GM12878 (cell line): ENCODE measurements at regions not wholly inside any gene's neighbourhood (a gene's known extent, or its start where the extent isn't known, plus 50 kb on each side); places are given as distances from the start of the nearest gene placed in this dataset.

Experiments used
- ATF7 ChIP-seq: fragments of 450-650 bp; IDR thresholded peaks from 2 replicates; pipeline ENCODE4 v1.6.1; 2016; ENCODE audit warnings: low read depth, mild to moderate bottlenecking
- BCL11A ChIP-seq: IDR thresholded peaks from 2 replicates; pipeline ENCODE4 v1.6.1; 2011; ENCODE audit warnings: low read depth, low read length
- BCL3 ChIP-seq: IDR thresholded peaks from 2 replicates; pipeline ENCODE4 v1.6.1; 2011; ENCODE audit warnings: borderline replicate concordance, low read depth, mild to moderate bottlenecking, moderate library complexity, low read length; ENCODE audit not compliant: insufficient read depth, poor library complexity, severe bottlenecking
- CEBPB ChIP-seq, 2 experiments: fragments of 150-350 bp in 1 of 2; IDR thresholded peaks; 2 replicates each; pipeline ENCODE4 v1.6.1; 2012 to 2014; ENCODE audit warnings: low read depth in 2 of 2, low read length in 2 of 2, borderline replicate concordance in 1 of 2, inconsistent platforms in 1 of 2
- E4F1 ChIP-seq: fragments of 450-650 bp; IDR thresholded peaks from 2 replicates; pipeline ENCODE4 v1.6.1; 2018; ENCODE audit warnings: borderline replicate concordance, mild to moderate bottlenecking; ENCODE audit not compliant: partially characterized antibody
- ESRRA ChIP-seq: IDR thresholded peaks from 2 replicates; pipeline ENCODE4 v1.6.1; 2012; ENCODE audit warnings: mild to moderate bottlenecking, low read length, improper control_type of control experiment
- FOXK2 ChIP-seq: fragments of 450-650 bp; IDR thresholded peaks from 2 replicates; pipeline ENCODE4 v1.6.1; 2017; ENCODE audit warnings: mild to moderate bottlenecking, moderate library complexity
- HCFC1 ChIP-seq: fragments of 150-350 bp; IDR thresholded peaks from 2 replicates; pipeline ENCODE4 v1.6.1; 2014; ENCODE audit warnings: low read length
- HDGF ChIP-seq: fragments of 450-650 bp; IDR thresholded peaks from 2 replicates; pipeline ENCODE4 v1.6.1; 2016; ENCODE audit warnings: antibody characterized with exemption
- JUND ChIP-seq: IDR thresholded peaks from 2 replicates; pipeline ENCODE4 v1.6.1; 2012; ENCODE audit warnings: low read depth, mild to moderate bottlenecking, low read length, improper control_type of control experiment, moderate library complexity
- MEF2A ChIP-seq: IDR thresholded peaks from 2 replicates; pipeline ENCODE4 v1.6.1; 2011; ENCODE audit warnings: low read depth, mild to moderate bottlenecking, low read length, moderate library complexity; ENCODE audit not compliant: insufficient read depth
- MTA2 ChIP-seq: fragments of 450-650 bp; IDR thresholded peaks from 2 replicates; pipeline ENCODE4 v1.6.1; 2016; ENCODE audit warnings: low read depth, mild to moderate bottlenecking, moderate library complexity
- MTA3 ChIP-seq: IDR thresholded peaks from 2 replicates; pipeline ENCODE4 v1.6.1; 2012; ENCODE audit warnings: low read length, inconsistent platforms, borderline replicate concordance
- MYC ChIP-seq: IDR thresholded peaks from 2 replicates; pipeline ENCODE4 v1.6.1; 2011; ENCODE audit warnings: mild to moderate bottlenecking, low read length, moderate library complexity, inconsistent platforms; ENCODE audit not compliant: insufficient read depth, insufficient replicate concordance, insufficient read length, severe bottlenecking
- NFIC ChIP-seq: IDR thresholded peaks from 2 replicates; pipeline ENCODE4 v1.6.1; 2012; ENCODE audit warnings: low read depth, mild to moderate bottlenecking, inconsistent platforms, low read length, moderate library complexity
- NR2C1 ChIP-seq: fragments of 450-650 bp; IDR thresholded peaks from 2 replicates; pipeline ENCODE4 v1.6.1; 2017; ENCODE audit warnings: antibody characterized with exemption, mild to moderate bottlenecking, moderate library complexity
- SKIL ChIP-seq: fragments of 450-650 bp; IDR thresholded peaks from 2 replicates; pipeline ENCODE4 v1.6.1; 2017; ENCODE audit warnings: mild to moderate bottlenecking, low read depth, inconsistent platforms; ENCODE audit not compliant: poor library complexity, severe bottlenecking
- SMAD1 ChIP-seq: fragments of 450-650 bp; IDR thresholded peaks from 2 replicates; pipeline ENCODE4 v1.6.1; 2018; ENCODE audit warnings: mild to moderate bottlenecking, low read depth; ENCODE audit not compliant: partially characterized antibody
- TARDBP ChIP-seq: IDR thresholded peaks from 2 replicates; pipeline ENCODE4 v1.6.1; 2016; ENCODE audit warnings: borderline replicate concordance
- TCF7 ChIP-seq: IDR thresholded peaks from 2 replicates; pipeline ENCODE4 v1.6.1; 2014; ENCODE audit warnings: antibody characterized with exemption, borderline replicate concordance
- ZBTB11 ChIP-seq: fragments of 450-650 bp; formaldehyde crosslinking; IDR thresholded peaks from 2 replicates; pipeline ENCODE4 v1.5.0; 2022; ENCODE audit warnings: mild to moderate bottlenecking, missing genetic modification characterization
- ZNF207 ChIP-seq: fragments of 450-650 bp; IDR thresholded peaks from 2 replicates; pipeline ENCODE4 v1.6.1; 2014; ENCODE audit warnings: antibody characterized with exemption, mild to moderate bottlenecking, borderline replicate concordance

- no peak for TF ChIP-seq HCFC1
- peak; percentile 59 for TF ChIP-seq NFIC
- TF ChIP-seq BCL11A = 0 out of 2 replicates have a peak, but pooled peaks have one; percentile 5
- TF ChIP-seq ATF7 = peak; percentile 52; the same call in 1 of the 2 replicates
- no peak for TF ChIP-seq FOXK2
- no peak for TF ChIP-seq ZNF207
- 0 out of 2 replicates have a peak, but pooled peaks have one; percentile 17 for TF ChIP-seq TCF7
- no peak for TF ChIP-seq TARDBP
- no peak for TF ChIP-seq BCL3
- peak; percentile 57 for TF ChIP-seq SKIL
- TF ChIP-seq ZBTB11 (CRISPR knock-in tag) = no peak
- no peak for TF ChIP-seq MEF2A
- no peak for TF ChIP-seq E4F1
- peak; percentile 84 for TF ChIP-seq MTA3
- TF ChIP-seq MTA2 = peak; percentile 88
- no peak for TF ChIP-seq MYC
- TF ChIP-seq ESRRA = no peak
- no peak for TF ChIP-seq NR2C1
- no peak for TF ChIP-seq HDGF
- no peak for TF ChIP-seq CEBPB (IDR thresholded peaks at IDR 0.05; ENCODE audit: borderline replicate concordance in 1 of 2, low read depth in 2 of 2, low read length in 2 of 2)
- TF ChIP-seq JUND = no peak
- TF ChIP-seq SMAD1 = no peak
Measured at GRCh38 chr4:83180431-83180968, 66.0 kb upstream of the PLAC8 start (continued).
